Breast epithelium (tissue), 3 donors: ENCODE measurements at regions not wholly inside any gene's neighbourhood (a gene's known extent, or its start where the extent isn't known, plus 50 kb on each side); places are given as distances from the start of the nearest gene placed in this dataset.
"Not testable (repeated sequence)": the region's sequence is repeated elsewhere in the genome, so short reads cannot be mapped to it uniquely, and the experiment has no call there.

Experiments
- POLR2AphosphoS5 ChIP-seq, 3 donors: sonication (generic); formaldehyde crosslinking; IDR thresholded peaks; one replicate each; pipeline ENCODE4 v1.6.1; 2017; ENCODE audit warnings: antibody characterized with exemption in 3 of 3
- TF ChIP-seq, protein P1 (sequence below), 3 donors: fragments of 450-650 bp; IDR thresholded peaks; one replicate each; pipeline ENCODE4 v1.5.1; 2016 to 2017; ENCODE audit warnings: antibody characterized with exemption in 3 of 3, mild to moderate bottlenecking in 3 of 3, moderate library complexity in 3 of 3

DNA sequence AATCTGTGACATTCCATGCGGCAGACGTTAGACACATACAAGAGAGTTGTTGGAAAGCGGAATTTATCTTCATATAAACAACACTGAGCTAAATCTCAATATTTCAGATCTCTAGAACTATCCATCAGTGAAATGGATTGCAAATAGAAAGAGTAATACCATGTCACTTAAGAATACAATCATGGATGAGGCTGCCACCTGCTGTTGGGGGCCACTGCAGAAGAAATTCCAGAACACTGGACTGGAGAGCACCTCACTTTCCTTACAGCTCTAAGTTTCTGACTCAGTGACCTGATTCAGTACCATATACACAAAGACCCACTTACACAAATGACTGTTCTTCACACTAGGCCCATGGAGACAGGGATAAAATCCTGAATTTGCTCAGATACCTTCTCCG, 75.1 kb upstream of the TP53BP2 start:
- TF ChIP-seq POLR2AphosphoS5 (IDR thresholded peaks at IDR 0.05): not testable (repeated sequence)
- TF ChIP-seq, protein P1, sequence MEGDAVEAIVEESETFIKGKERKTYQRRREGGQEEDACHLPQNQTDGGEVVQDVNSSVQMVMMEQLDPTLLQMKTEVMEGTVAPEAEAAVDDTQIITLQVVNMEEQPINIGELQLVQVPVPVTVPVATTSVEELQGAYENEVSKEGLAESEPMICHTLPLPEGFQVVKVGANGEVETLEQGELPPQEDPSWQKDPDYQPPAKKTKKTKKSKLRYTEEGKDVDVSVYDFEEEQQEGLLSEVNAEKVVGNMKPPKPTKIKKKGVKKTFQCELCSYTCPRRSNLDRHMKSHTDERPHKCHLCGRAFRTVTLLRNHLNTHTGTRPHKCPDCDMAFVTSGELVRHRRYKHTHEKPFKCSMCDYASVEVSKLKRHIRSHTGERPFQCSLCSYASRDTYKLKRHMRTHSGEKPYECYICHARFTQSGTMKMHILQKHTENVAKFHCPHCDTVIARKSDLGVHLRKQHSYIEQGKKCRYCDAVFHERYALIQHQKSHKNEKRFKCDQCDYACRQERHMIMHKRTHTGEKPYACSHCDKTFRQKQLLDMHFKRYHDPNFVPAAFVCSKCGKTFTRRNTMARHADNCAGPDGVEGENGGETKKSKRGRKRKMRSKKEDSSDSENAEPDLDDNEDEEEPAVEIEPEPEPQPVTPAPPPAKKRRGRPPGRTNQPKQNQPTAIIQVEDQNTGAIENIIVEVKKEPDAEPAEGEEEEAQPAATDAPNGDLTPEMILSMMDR (IDR thresholded peaks at IDR 0.05): not testable (repeated sequence)
